HG03521 (cell line): ENCODE measurements at regions not wholly inside any gene's neighbourhood (a gene's known extent, or its start where the extent isn't known, plus 50 kb on each side); places are given as distances from the start of the nearest gene placed in this dataset.

Experiments used
- ATAC-seq: cut with Tn5 transposase; IDR thresholded peaks from one replicate; pipeline ENCODE4 v1.9.1; 2021; ENCODE audit warnings: mild to moderate bottlenecking, moderate library complexity; ENCODE audit not compliant: unreplicated experiment

DNA sequence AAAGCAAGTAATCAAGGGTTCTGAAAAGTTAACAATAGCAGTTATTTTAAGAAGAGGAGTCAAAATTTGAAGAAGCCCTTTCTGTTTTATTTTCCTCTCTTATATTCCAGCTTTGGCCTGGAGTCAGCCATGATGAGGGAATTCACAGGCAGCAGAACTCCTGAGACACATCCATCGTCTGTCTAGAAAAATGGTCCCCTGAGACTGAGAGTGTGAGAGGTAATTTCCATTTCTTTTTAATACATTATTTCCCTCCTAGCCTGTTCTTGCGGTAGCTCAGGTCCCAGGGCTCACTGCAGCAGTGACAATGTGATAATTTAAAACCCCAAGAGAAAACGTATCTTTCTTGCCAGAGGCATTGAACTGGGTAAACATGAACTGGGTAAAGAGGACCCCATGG, 296.0 kb downstream of the SMOC2 start:
- ATAC-seq: no peak

DNA sequence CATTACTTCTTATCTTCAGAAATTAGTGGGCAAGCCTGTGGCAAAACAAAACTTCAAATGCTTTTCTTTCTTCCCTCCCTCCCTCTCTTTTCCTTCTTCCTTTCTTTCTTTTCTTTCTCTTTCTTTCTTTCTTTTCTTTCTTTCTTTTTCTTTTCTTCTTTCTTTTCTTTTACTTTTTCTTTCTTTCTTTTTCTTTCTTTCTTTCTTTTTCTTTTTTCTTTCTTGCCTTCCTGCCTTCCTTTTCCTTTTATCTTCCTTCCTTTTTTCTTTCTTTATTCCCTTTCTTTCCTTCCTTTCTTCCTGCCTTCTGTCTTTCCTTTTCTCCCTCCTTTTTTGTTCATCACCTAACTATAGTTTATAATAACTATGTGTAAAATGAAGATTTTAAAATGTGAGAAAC, 295.1 kb downstream of the SMOC2 start:
- no peak for ATAC-seq

DNA sequence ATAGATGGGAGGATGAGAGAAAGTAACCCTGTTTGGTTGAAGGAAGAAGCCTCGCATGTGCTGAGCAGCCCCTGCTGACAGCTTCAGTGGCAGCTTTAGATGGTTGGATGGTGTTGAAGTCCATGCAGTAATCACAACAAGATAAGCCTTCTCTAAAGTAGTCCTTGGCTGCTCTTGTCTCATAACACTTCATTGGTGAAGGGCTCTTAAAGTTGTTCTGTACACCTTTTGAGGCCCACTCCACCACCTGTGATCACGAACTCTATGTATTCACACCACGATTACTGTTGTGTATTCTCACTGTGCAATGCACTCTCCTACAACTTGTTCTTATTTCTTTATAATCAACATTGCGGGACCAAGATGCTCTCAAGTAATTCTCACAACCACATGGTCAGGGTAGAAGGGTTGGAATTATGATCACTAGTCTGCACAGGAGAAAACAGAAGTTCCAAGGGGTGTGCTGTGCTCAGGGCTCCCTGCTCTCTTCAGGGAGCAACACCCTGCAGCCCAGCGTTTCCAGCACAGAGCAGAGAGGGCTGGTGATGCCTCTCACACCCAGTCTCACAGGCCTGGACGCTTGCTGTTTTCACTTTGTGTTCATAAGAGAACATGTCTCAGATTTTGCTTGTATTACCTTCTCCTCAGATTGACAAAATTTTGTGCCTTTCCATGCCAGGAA, 294.4 kb downstream of the SMOC2 start:
- ATAC-seq: no peak

DNA sequence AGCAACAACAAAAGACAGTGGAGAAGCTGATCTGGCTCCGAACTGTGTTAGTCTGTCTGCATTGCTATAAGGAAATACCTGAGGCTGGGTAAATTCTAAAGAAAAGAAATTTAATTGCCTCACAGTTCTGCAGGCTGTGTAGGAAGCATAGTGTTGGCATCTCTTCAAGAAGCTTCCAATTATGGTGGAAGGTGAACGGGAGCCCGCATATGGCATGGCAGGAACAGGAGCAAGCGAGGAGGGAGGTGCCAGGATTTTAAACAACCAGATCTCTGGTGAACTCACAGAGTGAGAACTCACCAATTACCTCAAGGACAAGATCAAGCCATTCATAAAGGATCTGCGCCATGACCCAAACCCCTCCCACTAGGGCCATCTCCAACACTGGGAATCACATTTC, 293.5 kb downstream of the SMOC2 start:
- no peak for ATAC-seq

DNA sequence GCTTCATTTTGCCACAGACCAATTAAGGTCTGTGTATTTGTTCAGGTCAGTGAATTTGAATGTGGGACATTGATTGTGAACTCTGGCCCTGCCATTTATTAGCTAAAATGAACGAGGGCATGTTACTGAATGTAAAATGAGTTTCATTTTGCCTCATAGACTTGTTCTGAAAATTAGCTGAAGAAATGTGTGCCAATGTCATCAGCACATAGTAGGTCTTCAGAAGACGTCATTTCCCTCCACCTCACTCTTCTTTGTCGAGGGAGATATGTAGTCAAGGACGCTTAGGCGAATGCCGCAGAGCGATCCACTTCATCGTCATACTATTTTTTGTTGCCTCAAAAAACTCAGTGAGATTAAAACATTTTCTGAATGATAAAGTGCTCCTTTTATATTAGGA, 291.7 kb downstream of the SMOC2 start:
- no peak for ATAC-seq

DNA sequence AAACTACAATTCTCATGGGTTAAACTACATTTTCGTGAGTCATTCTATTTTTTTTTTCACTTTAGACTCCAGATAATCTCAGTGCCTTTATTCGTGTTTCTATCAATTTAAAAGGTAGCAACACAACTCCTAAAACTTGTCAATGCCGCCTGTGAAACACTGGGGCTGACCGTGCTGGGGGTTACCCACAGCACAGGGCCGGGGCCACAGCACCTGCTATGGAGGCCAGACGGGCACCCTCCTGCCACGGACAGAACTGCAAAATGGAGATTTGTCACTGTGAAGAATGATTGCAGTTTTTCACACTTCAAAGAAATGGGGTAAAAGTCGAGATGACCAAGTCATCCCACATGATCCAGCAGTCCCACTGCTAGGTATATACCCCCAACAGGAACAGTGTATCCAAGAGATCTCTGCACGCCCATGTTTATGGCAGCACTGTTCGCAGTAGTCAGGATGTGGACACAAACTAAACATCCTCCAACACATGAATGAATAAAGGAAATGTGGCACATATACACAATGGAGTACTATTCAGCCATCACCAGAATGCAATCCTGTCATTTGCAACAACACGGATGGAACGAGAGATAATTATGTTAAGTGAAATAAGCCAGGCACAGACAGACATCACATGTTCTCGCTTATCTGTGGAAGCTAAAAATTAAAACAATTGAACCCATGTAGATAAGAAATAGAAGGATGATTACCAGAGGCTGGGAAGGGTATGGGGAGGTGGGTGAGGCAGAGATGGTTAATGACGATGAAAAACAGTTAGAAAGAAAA, 290.1 kb downstream of the SMOC2 start:
- no peak for ATAC-seq

DNA sequence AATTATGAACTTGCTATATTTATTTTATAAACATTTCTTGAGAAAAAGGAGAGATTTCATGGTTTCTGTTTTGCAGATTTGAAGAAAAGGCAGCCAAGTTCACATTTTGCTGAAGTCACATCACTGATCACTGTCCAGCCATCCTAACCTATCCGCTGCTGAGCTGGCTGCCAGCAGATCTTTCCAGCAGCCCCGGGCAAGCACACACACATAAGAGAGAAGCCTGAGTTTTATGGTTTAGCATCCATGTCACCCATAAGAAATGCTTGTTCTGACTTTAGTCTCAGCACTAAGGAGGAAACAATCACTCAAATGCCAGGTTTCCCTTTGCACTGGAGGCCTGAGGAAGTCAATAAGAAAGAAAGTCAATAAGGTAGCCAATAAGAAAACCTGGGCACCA, 287.1 kb downstream of the SMOC2 start:
- no peak for ATAC-seq

DNA sequence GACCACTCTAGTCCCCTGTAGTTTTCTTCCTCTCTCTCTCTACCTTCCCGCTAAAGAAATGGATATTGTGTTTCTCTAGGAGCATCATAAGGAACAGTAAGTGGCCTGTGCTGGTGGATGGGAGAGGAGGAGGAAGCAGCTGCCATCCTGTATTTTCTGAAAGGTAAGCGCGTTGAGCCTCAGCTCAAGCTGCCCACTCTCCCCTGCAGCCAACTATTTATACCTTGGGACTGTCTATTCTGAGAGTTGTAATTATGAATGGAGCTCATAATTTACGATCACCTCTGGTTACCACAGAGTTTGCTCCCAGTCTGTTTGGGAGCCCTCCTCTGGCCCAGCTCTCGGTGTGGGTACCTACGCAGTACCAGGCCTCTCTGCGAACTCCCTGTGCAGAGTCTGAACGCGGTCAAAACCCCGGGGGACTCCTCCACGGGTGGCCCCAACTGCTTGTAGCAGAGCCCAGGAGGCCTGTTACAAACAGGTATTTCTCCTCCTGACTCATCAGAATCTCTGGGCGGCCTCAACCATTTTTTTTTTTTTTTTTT, 285.4 kb downstream of the SMOC2 start:
- no peak for ATAC-seq

DNA sequence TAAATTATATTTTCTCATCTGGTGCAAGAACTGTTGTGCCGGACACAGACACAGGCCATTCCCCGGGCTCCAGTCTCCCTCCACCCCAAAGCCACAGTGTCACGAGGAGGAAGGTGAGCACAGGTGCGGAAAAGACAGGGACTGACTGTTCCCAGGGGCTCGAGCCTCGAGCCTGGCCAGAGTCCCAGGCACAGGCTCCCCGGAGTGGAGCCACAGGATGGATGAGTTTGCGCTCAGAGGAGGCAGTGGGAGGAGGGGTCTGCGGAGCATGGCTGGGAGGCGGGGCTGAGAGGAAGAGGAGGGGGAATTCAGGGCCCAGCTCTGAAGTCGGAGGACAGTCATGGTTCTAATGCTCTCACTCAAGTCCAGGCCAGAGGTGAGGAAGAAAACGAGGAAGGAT, 284.8 kb downstream of the SMOC2 start:
- no peak for ATAC-seq

DNA sequence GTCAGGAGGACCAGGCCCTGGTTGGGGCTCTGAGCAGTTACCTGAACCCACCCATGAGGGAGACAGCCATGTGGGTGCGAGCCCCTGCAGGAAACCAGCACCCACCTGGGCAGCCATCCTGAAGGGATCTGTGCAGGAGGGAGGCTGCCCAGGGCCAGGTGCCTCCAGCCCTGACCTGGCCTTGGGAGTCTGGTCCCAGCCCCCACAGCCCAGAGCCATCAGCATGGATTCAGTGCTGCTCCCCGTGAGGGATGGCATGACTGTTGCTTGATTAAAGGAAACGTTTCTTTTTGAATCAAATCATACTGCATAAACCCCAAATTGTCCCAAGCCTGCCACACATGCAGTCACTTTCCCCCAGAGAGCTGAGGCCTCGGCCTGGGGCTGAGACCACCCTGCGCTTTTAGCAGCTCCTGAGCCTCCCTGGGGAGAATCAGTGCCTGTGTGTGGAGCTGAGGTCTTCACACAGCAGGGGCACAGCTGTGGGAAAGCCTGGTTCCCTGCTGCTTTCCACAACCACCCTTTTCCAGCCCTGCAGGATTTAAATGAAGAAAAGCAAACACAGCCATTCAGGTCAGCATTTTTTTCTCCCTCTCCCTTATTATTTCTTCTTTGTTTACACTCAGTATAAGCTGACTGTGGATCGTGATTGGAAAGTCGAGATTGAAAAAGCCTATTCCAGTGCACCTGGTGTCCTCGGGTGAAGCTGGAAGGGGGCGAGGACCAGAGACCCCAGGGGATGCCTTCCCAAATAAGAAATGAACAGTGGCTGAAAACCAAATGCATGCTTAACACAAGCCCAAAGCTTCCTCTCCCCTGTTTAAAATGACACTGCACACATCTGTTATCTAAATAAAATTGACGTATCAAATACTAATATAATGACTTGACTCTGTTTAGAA, 283.9 kb downstream of the SMOC2 start:
- no peak for ATAC-seq

DNA sequence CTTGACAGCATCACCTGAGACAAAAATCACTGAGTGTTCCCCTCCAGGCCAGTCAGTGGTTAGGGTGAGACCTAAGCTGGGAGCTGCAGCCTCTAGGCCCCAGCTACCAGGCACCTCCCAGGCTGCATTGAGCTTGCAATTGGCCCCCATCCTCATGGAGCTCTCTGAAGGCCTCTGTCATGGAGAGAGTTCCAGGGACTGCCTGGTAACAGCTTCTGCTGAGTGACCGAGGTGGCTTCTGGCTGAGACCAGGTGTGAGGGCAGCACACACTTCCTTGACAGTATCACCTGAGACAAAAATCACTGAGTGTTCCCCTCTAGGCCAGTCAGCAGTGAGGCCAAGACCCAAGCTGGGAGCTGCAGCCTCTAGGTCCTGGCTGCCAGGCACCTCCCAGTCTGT, 283.0 kb downstream of the SMOC2 start:
- ATAC-seq: no peak

DNA sequence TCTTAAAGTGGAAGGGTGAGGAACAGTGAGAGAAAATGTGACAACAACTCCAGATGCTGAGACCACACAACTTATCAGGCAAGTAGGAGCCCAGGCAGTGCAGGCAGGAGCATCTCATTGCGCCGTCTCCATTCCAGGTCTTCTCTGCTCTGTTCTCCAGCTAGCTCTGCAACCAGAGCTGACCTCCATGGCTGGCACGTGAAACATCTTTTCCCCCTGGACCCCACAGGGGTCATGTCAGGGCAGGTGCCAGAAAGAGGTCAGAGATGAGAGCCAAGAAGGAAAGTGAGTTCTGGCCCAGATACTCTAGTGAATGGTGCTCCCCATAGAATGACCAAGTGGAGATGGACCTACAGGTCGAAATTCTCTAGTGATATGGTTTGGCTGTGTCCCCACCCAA, 281.4 kb downstream of the SMOC2 start:
- ATAC-seq: no peak

DNA sequence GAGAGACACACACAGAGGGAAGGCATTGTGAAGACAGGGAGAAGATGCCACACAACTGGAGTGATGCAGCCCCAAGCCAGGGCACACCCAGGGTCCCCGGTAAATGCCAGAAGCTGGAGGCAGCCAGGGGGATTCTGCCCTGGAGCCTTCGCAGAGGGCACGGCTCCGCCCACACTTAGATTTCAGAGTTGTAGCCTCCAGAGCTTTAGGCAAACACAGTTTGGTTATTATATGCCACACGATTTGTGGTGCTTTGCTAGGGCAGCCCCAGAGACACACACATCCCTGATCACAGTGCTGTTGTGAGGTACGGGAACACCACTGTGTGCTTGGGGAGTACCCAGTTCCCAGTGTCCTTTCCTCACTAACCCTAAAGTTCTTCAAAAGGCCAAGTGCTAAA, 280.6 kb downstream of the SMOC2 start:
- ATAC-seq: no peak

DNA sequence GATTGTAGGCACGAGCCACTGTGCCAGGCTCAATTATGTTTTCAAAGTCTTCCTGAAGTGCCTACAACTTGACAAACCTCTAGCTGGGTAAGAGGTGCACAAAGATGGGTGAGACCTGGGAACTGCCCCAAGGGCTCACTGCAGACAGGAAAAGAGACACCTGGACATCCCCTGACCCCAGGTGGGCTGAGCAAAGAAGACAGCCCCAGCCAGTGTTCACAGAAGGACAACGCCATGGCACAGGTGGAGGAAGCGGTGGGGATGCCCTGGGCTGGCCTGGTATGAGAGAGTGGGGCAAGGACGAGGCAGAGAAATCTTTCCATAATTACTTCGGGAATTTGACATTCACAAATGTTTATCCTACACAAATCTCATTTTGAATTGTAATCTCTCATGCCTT, 278.9 kb downstream of the SMOC2 start:
- ATAC-seq: no peak

DNA sequence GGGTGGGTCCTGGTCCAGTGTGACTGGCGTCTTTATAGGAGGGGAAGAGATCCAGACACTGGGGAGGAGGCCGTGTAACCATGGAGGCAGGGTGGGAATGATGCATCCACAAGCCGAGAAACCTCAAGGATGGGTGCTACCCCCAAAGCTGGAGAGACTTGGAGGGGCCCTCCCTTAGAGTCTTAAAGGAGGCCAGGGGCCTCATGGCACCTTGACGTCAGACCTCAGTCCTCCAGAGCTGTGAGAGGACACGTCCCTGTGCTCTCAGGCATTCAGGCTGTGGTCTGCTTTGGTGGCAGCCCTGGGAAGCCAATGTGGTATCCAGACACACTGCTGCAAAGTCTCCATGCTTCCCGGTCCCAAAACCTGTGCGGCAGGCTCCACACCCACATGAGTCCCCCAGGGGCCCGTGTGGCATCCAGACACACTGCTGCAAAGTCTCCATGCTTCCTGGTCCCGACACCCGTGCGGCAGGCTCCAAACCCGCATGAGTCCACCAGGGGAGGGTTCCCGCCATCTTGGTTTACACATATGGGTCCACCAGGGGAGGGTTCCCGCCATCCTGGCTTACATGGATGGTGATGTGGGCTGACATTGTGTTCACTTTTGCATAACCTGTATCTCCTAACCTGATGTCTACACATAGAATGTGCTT, 278.0 kb downstream of the SMOC2 start:
- no peak for ATAC-seq
